HG03354 (cell line): ENCODE measurements at regions not wholly inside any gene's neighbourhood (a gene's known extent, or its start where the extent isn't known, plus 50 kb on each side); places are given as distances from the start of the nearest gene placed in this dataset.
"Not testable (repeated sequence)": the region's sequence is repeated elsewhere in the genome, so short reads cannot be mapped to it uniquely, and the experiment has no call there.

Experiments
- ATAC-seq: cut with Tn5 transposase; IDR thresholded peaks from one replicate; pipeline ENCODE4 v1.9.1; 2021; ENCODE audit warnings: mild to moderate bottlenecking; ENCODE audit not compliant: unreplicated experiment, poor library complexity, severe bottlenecking

DNA sequence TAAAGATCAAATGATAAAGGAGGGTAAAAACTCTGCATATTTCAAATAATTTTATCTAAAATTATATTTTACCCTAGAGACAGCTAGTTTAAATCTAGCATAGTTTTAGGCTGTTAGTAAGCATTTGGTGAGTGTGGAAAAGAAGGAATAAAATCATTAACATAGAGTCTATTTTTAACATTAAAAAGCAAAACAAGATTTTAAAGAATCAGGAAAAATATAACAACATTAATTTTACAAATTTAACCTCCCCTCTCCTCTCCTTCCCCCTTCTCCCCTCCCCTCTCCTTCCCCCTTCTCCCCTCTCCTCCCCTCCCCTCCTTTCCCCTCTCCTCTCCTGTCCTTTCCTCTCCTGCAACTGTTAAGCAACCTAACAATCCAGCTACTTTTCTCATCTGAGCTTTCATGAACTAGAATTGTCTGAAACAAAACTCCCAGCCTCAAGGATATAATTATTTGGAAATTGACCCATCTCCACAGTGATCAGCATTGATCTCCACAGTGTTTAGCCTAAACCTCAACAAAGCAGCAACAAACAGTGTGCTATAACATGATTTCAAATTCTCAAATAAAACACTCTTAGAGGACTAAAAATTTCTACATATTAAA is 293.2 kb downstream of the PPP1R3A start:
- no peak for ATAC-seq

DNA sequence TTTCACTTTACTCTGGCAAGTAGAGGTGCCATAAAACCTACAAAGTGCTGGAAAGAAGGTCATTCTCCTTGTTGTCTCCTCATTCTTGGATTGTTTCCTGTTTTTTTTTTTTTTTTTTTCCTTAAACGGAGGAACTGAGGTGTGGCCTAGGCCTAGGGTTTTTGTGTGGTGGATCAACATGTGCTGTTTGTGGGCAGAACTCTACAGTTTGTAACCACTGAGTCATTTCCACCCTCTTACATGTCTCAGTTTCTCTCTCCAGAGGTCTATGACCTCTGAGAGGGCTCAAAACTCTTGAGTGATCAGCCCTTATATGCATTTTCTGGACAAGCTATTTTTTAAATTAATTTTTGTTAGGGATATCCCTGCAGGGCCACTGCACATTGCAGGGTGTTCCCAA is 296.0 kb downstream of the PPP1R3A start:
- ATAC-seq: no peak

DNA sequence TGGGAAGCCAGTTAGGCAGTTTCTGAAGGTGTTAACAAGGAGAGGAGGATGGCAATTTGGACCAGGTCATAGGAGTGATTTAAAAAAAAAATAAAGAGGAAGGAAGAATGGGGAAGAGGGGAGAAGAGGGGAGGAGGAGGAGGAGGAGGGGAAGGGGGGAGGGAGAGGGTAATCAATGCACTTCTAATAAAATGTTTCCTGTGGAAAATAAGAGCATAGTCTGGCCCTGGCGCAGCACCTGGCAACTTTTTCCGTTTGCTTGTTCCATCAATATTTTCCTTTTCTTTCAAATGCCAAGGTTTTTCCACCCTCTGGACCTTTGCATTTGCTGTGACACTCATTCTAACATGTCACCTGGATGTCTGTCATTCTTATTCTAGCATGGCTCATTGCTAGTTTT is 308.2 kb downstream of the PPP1R3A start:
- no peak for ATAC-seq

DNA sequence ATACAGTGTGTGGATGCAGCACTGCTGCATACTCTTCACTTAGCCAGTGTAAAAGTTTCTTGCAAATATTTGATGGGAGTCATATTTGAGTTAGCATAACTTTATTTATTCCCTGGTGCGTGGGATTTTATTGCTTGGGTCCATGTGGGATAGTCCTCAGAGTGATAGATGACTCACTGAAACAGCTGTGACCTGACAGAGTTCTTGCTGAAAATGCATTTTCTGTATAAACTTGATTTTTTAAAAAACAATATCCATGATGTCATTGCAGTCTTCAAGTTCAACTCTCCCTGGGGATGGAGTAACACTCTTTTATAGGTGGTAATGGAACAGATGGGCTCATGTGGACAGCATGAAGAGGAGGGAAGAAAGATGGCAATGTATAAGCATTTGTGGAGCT is 310.0 kb downstream of the PPP1R3A start:
- no peak for ATAC-seq

DNA sequence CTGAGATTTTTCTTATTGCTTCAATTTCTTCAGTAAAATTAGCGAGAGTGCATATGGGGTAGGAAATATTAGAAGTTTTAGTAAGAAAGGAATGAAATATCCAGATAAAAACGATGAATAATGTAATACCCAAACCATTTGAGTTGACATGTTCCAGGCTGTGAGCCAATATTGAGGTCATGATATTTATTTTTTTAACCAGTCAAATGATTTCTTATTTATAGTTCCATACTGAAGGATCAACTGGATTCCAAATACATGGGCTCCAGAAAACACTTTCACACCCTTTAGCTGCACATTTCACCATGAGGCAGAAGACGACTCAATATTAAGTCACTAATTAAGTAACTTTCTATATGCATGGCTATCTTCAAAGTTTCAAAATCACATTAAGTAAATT is 312.5 kb downstream of the PPP1R3A start:
- ATAC-seq: no peak

DNA sequence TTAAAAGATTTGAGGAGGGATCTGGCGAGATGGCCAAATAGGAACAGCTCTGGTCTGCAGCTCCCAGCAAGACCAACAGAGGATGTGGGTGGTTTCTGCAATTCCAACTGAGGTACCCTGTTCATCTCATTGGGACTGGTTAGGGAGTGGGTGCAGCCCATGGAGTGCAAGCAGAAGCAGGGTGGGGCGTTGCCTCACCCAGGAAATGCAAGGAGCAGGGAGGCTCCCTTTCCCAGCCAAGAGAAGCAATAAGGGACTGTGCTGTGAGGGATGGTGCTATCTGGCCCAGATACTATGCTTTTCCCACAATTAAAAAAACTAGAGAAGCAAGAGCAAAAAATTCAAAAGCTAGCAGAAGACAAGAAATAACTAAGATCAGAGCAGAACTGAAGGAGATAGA is 318.4 kb downstream of the PPP1R3A start:
- ATAC-seq: not testable (repeated sequence)

DNA sequence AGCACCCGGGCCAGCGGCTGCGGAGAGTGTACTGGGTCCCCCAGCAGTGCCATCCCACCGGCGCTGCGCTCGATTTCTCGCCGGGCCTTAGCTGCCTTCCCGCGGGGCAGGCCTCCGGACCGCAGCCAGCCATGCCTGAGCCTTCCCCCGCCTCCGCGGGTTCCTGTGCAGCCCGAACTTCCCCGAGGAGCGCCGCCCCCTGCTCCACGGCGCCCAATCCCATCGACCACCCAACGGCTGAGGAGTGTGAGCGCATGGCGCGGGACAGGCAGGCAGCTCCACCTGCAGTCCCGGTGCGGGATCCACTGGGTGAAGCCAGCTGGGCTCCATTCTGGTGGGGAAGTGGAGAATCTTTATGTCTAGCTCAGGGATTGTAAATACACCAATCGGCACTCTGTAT is 325.4 kb downstream of the PPP1R3A start:
- not testable (repeated sequence) for ATAC-seq

DNA sequence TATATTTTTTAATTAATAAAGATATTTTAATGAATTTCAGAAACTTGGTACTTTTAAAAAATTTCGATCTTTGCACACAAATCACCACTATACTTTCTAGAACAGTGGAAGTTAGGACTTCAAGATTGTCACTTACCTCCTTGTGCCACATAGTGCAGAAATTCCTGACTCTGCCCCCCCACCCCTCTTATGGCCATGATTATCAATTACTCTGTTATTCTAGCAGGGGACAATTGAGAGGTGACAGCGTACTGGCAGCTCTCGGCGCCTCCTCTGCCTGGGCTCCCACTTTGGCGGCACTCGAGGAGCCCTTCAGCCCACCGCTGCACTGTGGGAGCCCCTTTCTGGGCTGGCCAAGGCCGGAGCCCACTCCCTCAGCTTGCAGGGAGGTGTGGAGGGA is 325.9 kb downstream of the PPP1R3A start:
- ATAC-seq: not testable (repeated sequence)

DNA sequence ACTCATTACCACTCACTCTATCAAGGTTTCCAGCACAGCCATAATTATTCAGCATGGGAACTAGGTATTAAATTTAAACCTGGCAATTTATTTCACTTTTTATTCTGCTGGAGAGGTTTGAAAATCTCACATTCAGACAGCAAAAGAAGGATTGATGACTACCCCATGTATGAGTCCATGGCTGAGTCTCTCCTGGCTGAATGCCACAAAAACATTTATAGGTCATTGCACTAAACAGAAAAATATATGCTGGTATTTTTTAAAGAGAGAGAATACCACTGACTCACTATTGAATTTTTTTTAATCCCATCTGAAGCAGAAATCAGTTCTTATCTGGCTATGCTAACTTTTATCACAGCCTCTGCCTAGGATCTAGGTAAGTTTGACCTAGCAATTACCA is 336.3 kb downstream of the PPP1R3A start:
- no peak for ATAC-seq

DNA sequence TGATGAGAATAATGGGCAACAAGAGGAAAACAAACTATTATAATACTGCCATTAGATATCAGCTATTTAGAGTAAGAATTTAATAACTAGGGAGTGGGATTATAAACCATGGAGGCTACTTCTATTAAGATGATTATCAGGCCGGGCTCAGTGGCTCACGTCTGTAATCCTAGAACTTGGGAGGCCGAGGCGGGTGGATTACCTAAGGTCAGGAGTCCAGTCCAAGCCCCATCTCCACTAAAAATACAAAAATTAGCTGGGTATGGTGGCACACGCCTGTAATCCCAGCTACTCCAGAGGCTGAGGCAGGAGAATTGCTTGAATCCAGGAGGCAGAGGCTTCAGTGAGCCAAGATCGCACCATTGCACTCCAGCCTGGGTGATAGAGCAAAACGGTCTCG is 355.6 kb downstream of the PPP1R3A start:
- not testable (repeated sequence) for ATAC-seq

DNA sequence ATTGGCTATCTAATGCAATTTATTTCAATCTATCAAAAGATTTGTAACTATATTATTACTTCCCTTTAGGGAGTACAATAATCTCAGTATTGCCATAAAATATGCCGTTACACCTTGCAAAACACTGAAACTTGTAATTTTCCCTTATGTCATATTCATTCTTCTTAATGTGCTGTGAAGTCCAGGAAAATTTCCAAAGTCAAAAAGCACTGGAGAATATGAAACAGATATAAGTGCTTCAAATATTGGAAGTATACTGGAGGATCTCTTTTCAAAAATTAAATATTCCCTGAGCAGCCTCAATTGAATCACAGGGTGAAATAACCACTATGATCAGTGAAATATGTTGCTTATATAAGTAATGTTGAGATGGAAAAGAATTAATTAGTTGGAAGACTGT is 356.0 kb downstream of the PPP1R3A start:
- ATAC-seq: no peak

DNA sequence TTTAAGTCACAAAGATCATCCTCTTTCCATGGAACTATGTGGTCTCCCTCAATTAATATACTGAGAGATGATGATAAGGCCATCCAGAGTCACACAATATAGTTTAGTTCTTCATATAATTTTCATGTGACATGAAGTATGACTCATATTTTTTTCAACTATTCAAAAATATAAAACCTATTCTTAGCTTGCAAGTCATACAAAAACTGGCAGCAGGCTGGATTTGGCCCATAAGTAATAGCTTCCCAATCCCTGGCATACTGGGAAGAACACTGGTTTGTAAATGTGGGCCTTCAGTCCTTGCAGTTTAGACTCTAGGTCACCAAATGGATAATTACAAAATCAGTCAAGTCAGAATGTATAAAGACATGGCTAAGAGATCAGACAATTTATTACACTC is 356.6 kb downstream of the PPP1R3A start:
- ATAC-seq: no peak

DNA sequence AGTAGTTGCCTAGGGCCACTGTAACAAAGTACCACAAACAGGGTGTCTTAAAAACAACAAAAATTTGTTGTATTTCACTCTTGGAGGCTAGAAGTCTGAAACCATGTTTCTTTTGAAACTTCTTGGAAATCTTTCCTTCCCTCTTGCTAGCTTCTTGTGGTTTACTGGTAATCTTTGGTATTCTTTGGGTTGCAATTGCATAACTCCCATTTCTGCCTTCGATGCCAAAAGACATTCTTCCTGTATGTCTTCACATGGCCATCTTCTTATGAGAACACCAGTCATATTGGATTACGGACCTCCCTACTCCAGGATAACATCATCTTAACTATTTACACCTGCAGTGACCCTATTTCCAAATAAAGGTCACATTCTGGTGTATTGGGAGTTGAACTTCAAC is 357.4 kb downstream of the PPP1R3A start:
- ATAC-seq: no peak

DNA sequence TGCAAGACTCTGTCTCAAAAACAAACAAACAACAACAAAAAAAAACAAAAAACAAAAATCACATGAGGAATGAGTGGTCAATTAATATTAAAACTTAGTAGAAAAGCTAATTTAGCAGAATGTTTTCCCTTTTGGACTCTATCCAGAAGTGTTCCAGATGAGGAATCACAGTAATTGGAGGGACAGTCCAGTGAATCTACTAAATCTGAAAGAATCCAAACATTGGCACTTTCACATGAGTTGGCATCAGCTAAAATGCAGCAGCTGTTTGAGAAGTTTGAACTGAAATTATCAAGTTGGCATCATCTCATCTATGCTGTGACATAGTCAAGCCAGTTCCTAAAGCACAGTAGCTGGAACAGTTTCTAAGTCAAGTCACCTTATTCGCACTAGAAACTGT is 367.8 kb downstream of the PPP1R3A start:
- no peak for ATAC-seq

DNA sequence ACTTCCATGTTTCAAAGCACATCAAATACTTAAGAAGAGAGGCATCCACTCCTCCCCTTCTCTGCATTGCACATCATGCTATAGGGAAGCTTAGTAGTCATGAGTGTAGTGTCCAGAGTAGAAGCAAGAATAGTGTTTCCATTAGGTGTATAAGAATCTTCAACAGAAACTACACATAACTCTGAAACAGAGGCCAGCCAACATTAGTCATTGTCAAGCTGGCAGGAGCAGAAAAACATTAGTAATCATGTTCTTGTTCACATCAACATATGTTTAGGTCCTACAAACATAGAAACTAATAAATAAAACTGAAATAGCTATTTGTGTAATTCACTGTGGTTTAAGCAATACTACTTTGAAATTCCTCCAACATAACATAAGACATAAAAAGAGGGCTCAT is 370.2 kb downstream of the PPP1R3A start:
- ATAC-seq: no peak

DNA sequence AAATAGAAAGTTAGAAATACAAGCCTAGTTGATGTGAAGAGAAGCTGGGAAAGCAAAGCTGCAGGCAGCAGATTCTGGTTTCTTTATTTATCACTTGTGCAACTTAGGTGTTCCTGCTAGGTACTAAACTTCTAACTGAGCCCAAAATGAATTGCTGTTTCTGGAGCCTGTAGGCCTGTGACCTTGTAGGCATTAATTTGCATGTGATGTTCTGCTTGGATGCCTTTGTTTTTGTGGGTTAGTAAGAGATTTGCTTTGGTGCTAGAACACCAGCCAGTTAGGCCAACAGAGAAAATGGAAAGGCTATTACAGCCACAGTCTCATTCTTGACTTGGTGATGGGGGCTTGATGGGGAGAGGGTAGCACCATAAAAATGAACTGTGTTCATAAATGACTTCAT is 370.7 kb downstream of the PPP1R3A start:
- peak; percentile 49 for ATAC-seq

DNA sequence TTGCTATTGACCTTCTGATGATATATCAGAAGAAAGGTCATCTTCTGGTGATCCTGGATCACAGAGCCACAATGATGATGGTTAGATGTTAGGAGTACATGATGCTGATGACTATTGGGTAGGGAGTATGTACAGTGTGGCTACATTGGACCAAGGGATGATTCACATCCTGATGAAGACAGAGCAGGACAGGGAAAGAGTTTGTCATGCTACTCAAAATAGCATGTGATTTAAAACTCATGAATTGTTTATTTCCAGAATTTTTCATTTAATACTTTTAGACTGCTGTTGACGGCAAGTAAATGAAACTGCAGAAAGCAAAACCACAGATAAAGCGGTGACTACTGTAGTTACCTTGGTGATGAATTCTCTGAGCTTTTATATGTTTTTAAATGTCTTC is 397.3 kb downstream of the PPP1R3A start:
- ATAC-seq: no peak

DNA sequence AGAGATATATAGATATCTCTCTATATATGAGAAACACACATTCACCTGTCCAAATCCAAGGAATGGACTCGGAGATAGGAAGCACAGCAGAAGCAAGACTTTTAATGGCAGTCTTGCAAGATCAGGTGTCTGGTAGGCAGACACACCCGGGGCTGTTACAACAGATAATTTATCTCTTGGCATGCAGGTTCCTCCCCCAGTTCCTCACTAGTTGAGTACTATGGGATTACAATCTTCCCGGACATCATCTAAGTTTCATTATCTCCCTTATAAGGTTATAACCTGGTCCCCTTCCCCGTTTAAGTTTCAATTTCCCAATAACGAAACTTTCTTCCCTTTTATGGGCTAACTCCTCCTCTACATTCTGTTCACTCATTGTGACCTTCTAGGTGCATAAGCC is 399.3 kb downstream of the PPP1R3A start:
- ATAC-seq: no peak

DNA sequence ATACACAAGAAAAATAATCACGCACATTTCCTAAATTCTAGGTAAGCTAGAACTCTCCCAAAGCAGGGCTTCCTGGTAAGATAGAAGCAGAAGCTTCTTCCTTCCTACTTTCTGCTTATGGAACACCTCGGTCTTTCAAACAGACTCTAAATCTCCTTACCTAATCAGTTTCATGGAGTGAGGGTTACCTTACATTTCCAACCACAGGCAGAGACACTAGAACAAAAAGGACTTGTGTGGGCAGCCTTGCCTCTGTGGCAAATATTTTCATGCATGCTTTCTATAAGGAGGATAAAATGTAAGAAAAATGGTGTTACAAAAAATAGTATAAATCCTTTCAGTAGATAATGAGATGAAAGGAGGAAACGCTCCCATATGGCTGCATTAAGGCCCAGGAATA is 386.3 kb upstream of the SMIM30 start:
- ATAC-seq: no peak

DNA sequence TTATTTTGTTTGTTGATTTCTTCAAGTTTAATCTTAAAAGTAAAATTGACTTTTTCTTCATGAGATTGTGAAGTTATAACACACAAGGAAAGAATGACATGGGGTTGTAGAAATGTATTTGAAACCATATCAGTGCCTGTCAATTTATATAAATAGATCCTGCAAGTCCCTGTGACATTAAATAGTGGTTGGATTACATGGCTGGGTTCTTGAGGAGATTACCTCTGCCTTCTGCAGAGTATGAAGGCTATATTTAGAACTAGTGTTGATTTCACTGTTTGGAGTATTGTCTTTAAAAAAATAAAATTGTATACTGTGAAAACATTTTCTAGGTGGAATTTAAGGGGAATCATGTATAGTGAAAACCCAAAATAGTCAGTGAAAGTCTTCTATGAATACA is 385.8 kb upstream of the SMIM30 start:
- no peak for ATAC-seq

DNA sequence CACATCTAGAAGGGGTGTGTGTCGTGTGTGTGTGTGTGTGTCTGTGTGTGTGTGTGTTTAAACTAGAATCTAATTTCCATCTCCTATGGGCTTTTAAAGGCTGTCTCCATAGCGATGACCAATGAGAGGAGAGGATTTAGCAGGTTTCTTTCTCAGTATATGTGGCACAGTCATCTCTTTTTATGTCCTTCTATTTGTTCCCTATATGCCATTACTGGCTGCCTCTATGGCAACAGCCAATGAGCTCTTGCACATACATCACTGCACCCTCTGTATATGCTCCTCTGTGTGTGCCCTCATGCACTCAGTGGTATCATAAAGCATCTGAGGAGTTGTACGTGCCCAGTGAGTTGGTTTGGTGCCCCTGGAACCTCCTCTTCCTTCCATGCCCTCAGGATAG is 378.2 kb upstream of the SMIM30 start:
- not testable (repeated sequence) for ATAC-seq

DNA sequence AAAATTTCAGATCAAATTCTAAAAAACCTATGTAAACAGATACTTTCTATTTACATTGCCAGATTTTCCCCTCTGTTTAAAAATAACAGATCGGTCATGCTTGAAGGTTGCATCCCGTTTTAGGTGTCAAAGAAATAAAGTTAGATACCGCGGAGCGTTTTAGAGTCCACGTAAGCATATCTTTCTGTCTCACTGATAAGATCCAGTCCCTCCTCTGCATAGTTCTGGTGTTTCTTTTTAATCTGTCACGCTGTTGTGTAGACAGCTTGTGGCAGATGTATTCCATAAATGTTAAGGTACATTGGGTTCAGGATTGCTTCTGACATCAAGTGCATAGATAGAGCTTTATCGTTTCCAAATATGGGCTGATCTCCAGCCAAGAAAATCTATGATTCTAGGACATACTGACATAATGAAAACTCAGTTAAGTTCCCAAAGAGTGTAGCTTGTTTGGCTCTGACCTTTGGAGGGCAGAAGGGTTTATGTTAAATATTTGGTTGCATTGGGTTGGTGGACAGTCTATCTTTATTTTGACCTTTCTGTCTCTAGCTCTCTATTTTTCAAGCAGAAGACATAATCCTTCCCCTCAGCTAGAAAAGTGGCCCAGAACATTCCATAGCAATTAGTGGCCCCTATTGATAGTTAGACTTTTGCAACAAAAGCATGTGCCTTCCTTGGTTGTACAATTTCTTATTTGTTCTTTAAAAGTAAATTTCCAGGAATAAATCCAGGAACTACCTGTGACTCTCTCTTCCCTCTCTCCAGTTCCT is 376.6 kb upstream of the SMIM30 start:
- ATAC-seq: not testable (repeated sequence)
